ENCODE measurements at regions not wholly inside any gene's neighbourhood (a gene's known extent, or its start where the extent isn't known, plus 50 kb on each side); places are given as distances from the start of the nearest gene placed in this dataset.

DNA sequence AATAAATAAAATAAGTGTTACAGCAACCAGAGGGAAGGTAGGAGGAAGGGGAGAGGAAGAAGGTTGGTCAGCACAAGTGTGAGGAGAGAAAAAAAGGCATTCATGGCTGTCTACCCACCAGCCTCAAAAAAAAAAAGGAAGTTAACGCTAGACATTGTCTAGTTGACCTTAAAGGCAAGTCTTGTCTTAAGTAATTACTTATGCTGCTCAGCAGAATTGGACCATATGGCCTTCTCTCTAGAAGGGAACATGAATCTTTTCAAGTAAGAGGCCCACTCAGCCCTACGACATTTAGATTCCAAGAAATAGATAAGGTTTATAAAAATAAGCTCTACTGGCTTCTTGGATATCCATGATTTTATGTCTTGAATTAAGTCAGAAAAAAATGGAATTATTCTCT lies 172.7 kb downstream of the ETNK1 start:
- TF ChIP-seq, protein P1, sequence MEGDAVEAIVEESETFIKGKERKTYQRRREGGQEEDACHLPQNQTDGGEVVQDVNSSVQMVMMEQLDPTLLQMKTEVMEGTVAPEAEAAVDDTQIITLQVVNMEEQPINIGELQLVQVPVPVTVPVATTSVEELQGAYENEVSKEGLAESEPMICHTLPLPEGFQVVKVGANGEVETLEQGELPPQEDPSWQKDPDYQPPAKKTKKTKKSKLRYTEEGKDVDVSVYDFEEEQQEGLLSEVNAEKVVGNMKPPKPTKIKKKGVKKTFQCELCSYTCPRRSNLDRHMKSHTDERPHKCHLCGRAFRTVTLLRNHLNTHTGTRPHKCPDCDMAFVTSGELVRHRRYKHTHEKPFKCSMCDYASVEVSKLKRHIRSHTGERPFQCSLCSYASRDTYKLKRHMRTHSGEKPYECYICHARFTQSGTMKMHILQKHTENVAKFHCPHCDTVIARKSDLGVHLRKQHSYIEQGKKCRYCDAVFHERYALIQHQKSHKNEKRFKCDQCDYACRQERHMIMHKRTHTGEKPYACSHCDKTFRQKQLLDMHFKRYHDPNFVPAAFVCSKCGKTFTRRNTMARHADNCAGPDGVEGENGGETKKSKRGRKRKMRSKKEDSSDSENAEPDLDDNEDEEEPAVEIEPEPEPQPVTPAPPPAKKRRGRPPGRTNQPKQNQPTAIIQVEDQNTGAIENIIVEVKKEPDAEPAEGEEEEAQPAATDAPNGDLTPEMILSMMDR (IDR thresholded peaks at IDR 0.05): no peak
- TF ChIP-seq POLR2A (IDR thresholded peaks at IDR 0.05): no peak

All from testis (tissue), 2 donors.